ENCODE measurements at regions not wholly inside any gene's neighbourhood (a gene's known extent, or its start where the extent isn't known, plus 50 kb on each side); places are given as distances from the start of the nearest gene placed in this dataset.

- no peaks in the 10 kb centered on the region for H3K36me3 Mint-ChIP-seq (ENCODE audit: low read depth)
- H3K4me1 Mint-ChIP-seq (ENCODE audit: low read depth), result no peaks in the 10 kb centered on the region
- H3K4me3 Mint-ChIP-seq, result no peak overlapping the region
- no peaks in the 10 kb centered on the region for H3K27me3 Mint-ChIP-seq
- H3K27ac Mint-ChIP-seq, result no peak overlapping the region
- H3K9me3 Mint-ChIP-seq, result peaks cover 7% of the 10 kb centered on the region
These were observed 1315.0 kb upstream of the CDH2 start for GRCh38 chr18:29491907-29492306.

GRCh38 chr18:29488617-29489016 is 1311.7 kb upstream of the CDH2 start:
- no peaks in the 10 kb centered on the region for H3K4me1 Mint-ChIP-seq (ENCODE audit: low read depth)
- H3K27ac Mint-ChIP-seq, result no peak overlapping the region
- peaks cover 8% of the 10 kb centered on the region for H3K9me3 Mint-ChIP-seq
- H3K27me3 Mint-ChIP-seq, result no peaks in the 10 kb centered on the region
- no peaks in the 10 kb centered on the region for H3K36me3 Mint-ChIP-seq (ENCODE audit: low read depth)
- H3K4me3 Mint-ChIP-seq, result no peak overlapping the region

- H3K27ac Mint-ChIP-seq, result no peak overlapping the region
- H3K4me3 Mint-ChIP-seq, result no peak overlapping the region
- H3K4me1 Mint-ChIP-seq (ENCODE audit: low read depth), result no peaks in the 10 kb centered on the region
- H3K36me3 Mint-ChIP-seq (ENCODE audit: low read depth), result no peaks in the 10 kb centered on the region
- peaks cover 4% of the 10 kb centered on the region for H3K9me3 Mint-ChIP-seq
- H3K27me3 Mint-ChIP-seq, result no peaks in the 10 kb centered on the region
These were observed 1288.6 kb upstream of the CDH2 start for GRCh38 chr18:29465526-29465925.

GRCh38 chr18:29459972-29460371 is 1283.0 kb upstream of the CDH2 start:
- no peak overlapping the region for H3K4me3 Mint-ChIP-seq
- no peaks in the 10 kb centered on the region for H3K36me3 Mint-ChIP-seq (ENCODE audit: low read depth)
- peaks cover 4% of the 10 kb centered on the region for H3K9me3 Mint-ChIP-seq
- no peaks in the 10 kb centered on the region for H3K27me3 Mint-ChIP-seq
- no peaks in the 10 kb centered on the region for H3K4me1 Mint-ChIP-seq (ENCODE audit: low read depth)
- H3K27ac Mint-ChIP-seq, result no peak overlapping the region

GRCh38 chr18:29457316-29457889 is 1280.5 kb upstream of the CDH2 start:
- Mint-ChIP-seq H3K9me3 (peaks cover 4% of the 10 kb centered on the region), H3K27ac (no peak overlapping the region), H3K4me3 (no peak overlapping the region), H3K4me1 (ENCODE audit: low read depth) (no peaks in the 10 kb centered on the region), H3K36me3 (ENCODE audit: low read depth) (no peaks in the 10 kb centered on the region), H3K27me3 (no peaks in the 10 kb centered on the region)

- Mint-ChIP-seq H3K27me3 (no peaks in the 10 kb centered on the region), H3K9me3 (peaks cover 11% of the 10 kb centered on the region), H3K4me3 (no peak overlapping the region), H3K36me3 (ENCODE audit: low read depth) (no peaks in the 10 kb centered on the region), H3K4me1 (ENCODE audit: low read depth) (no peaks in the 10 kb centered on the region), H3K27ac (no peak overlapping the region)
These were observed 1272.5 kb upstream of the CDH2 start for GRCh38 chr18:29449424-29449823.

- Mint-ChIP-seq H3K36me3 (ENCODE audit: low read depth) (no peaks in the 10 kb centered on the region), H3K4me3 (no peak overlapping the region), H3K4me1 (ENCODE audit: low read depth) (no peaks in the 10 kb centered on the region), H3K27me3 (no peaks in the 10 kb centered on the region), H3K9me3 (peaks cover 21% of the 10 kb centered on the region), H3K27ac (no peak overlapping the region)
These were observed 1262.5 kb upstream of the CDH2 start for GRCh38 chr18:29439398-29439797.

GRCh38 chr18:29436459-29436858 is 1259.5 kb upstream of the CDH2 start:
- Mint-ChIP-seq H3K36me3 (ENCODE audit: low read depth) (no peaks in the 10 kb centered on the region), H3K4me3 (no peak overlapping the region), H3K4me1 (ENCODE audit: low read depth) (no peaks in the 10 kb centered on the region), H3K9me3 (peaks cover 22% of the 10 kb centered on the region), H3K27ac (no peak overlapping the region), H3K27me3 (no peaks in the 10 kb centered on the region)

- H3K4me3 Mint-ChIP-seq, result no peak overlapping the region
These were observed 1257.7 kb upstream of the CDH2 start for GRCh38 chr18:29434650-29435049.

GRCh38 chr18:29430416-29430815 is 1253.5 kb upstream of the CDH2 start:
- Mint-ChIP-seq H3K4me3 (no peak overlapping the region), H3K36me3 (ENCODE audit: low read depth) (no peaks in the 10 kb centered on the region), H3K27me3 (no peaks in the 10 kb centered on the region), H3K4me1 (ENCODE audit: low read depth) (no peaks in the 10 kb centered on the region), H3K9me3 (peaks cover 16% of the 10 kb centered on the region), H3K27ac (no peak overlapping the region)

More at GRCh38 chr18:29434650-29435049, 1257.7 kb upstream of the CDH2 start:
- no peaks in the 10 kb centered on the region for H3K4me1 Mint-ChIP-seq (ENCODE audit: low read depth)
- H3K27me3 Mint-ChIP-seq, result no peaks in the 10 kb centered on the region
- no peaks in the 10 kb centered on the region for H3K36me3 Mint-ChIP-seq (ENCODE audit: low read depth)
- H3K27ac Mint-ChIP-seq, result no peak overlapping the region
- H3K9me3 Mint-ChIP-seq, result peaks cover 20% of the 10 kb centered on the region

- Mint-ChIP-seq H3K4me3 (no peak overlapping the region), H3K9me3 (peaks cover 14% of the 10 kb centered on the region), H3K27me3 (no peaks in the 10 kb centered on the region)
These were observed 1241.2 kb upstream of the CDH2 start for GRCh38 chr18:29418136-29418535.

GRCh38 chr18:29406996-29407395 is 1230.1 kb upstream of the CDH2 start:
- no peaks in the 10 kb centered on the region for H3K36me3 Mint-ChIP-seq (ENCODE audit: low read depth)
- no peaks in the 10 kb centered on the region for H3K27me3 Mint-ChIP-seq
- H3K4me3 Mint-ChIP-seq, result no peak overlapping the region
- no peak overlapping the region for H3K27ac Mint-ChIP-seq
- H3K4me1 Mint-ChIP-seq (ENCODE audit: low read depth), result no peaks in the 10 kb centered on the region
- no peaks in the 10 kb centered on the region for H3K9me3 Mint-ChIP-seq

More at GRCh38 chr18:29418136-29418535, 1241.2 kb upstream of the CDH2 start:
- no peak overlapping the region for H3K27ac Mint-ChIP-seq
- no peaks in the 10 kb centered on the region for H3K4me1 Mint-ChIP-seq (ENCODE audit: low read depth)
- no peaks in the 10 kb centered on the region for H3K36me3 Mint-ChIP-seq (ENCODE audit: low read depth)

- Mint-ChIP-seq H3K9me3 (peaks cover 28% of the 10 kb centered on the region), H3K27me3 (no peaks in the 10 kb centered on the region), H3K36me3 (ENCODE audit: low read depth) (no peaks in the 10 kb centered on the region), H3K27ac (no peak overlapping the region), H3K4me1 (ENCODE audit: low read depth) (no peaks in the 10 kb centered on the region), H3K4me3 (no peak overlapping the region)
These were observed 1220.6 kb upstream of the CDH2 start for GRCh38 chr18:29397536-29397935.

- Mint-ChIP-seq H3K27ac (no peak overlapping the region), H3K27me3 (no peaks in the 10 kb centered on the region), H3K4me1 (ENCODE audit: low read depth) (no peaks in the 10 kb centered on the region)
These were observed 1206.7 kb upstream of the CDH2 start for GRCh38 chr18:29383311-29384273.

GRCh38 chr18:29378651-29379136 is 1201.8 kb upstream of the CDH2 start:
- H3K4me3 Mint-ChIP-seq, result no peak overlapping the region
- no peak overlapping the region for H3K27ac Mint-ChIP-seq

More at GRCh38 chr18:29383311-29384273, 1206.7 kb upstream of the CDH2 start:
- no peak overlapping the region for H3K4me3 Mint-ChIP-seq
- H3K36me3 Mint-ChIP-seq (ENCODE audit: low read depth), result no peaks in the 10 kb centered on the region
- no peaks in the 10 kb centered on the region for H3K9me3 Mint-ChIP-seq

More at GRCh38 chr18:29378651-29379136, 1201.8 kb upstream of the CDH2 start:
- no peaks in the 10 kb centered on the region for H3K4me1 Mint-ChIP-seq (ENCODE audit: low read depth)
- H3K9me3 Mint-ChIP-seq, result peaks cover 4% of the 10 kb centered on the region
- H3K36me3 Mint-ChIP-seq (ENCODE audit: low read depth), result no peaks in the 10 kb centered on the region
- H3K27me3 Mint-ChIP-seq, result no peaks in the 10 kb centered on the region
